Heart left ventricle (tissue), 16 donors: ENCODE measurements at regions not wholly inside any gene's neighbourhood (a gene's known extent, or its start where the extent isn't known, plus 50 kb on each side); places are given as distances from the start of the nearest gene placed in this dataset.

Source experiments
- ATAC-seq, 4 donors: fragments of 200-7000 bp; cut with Tn5 transposase; one replicate each; pipeline ENCODE4 v1.9.1; 2020 to 2022; ENCODE audit warnings: moderate library complexity in 4 of 4, mild to moderate bottlenecking in 3 of 4, moderate number of reproducible peaks in 1 of 4
- DNase-seq, 5 donors: peaks; one replicate each; pipeline ENCODE4 v3.0.0-alpha.2; 2020
- H3K27ac ChIP-seq, 12 donors: fragments of 200-600 bp; sonication (generic) in 4 of 12; one replicate each; pipeline versions ENCODE4 v1.5.0 to v1.8.0; 2016 to 2022; ENCODE audit warnings: mild to moderate bottlenecking in 2 of 12
- H3K27me3 ChIP-seq, 9 donors: fragments of 200-600 bp; sonication (generic) in 2 of 9; one replicate each; pipeline versions ENCODE4 v1.5.1 to v1.8.0; 2016 to 2022; ENCODE audit warnings: mild to moderate bottlenecking in 3 of 9
- H3K36me3 ChIP-seq, 9 donors: fragments of 200-600 bp; sonication (generic) in 2 of 9; one replicate each; pipeline versions ENCODE4 v1.5.0 to v1.8.0; 2018 to 2022; ENCODE audit warnings: mild to moderate bottlenecking in 2 of 9
- H3K4me1 ChIP-seq, 12 donors: fragments of 200-600 bp; sonication (generic) in 4 of 12; one replicate each; pipeline versions ENCODE4 v1.5.0 to v1.8.0; 2016 to 2022; ENCODE audit warnings: mild to moderate bottlenecking in 3 of 12
- H3K4me3 ChIP-seq, 12 donors: fragments of 200-600 bp; sonication (generic) in 4 of 12; one replicate each; pipeline versions ENCODE4 v1.5.0 to v1.8.0; 2017 to 2022; ENCODE audit warnings: mild to moderate bottlenecking in 9 of 12, moderate library complexity in 4 of 12
- H3K9me3 ChIP-seq, 12 donors: fragments of 200-600 bp; sonication (generic) in 4 of 12; one replicate each; pipeline versions ENCODE4 v1.5.0 to v1.8.0; 2016 to 2022; ENCODE audit warnings: mild to moderate bottlenecking in 1 of 12
- POLR2A ChIP-seq, 2 donors: fragments of 450-650 bp; IDR thresholded peaks; one replicate each; pipeline ENCODE4 v1.6.1; 2017; ENCODE audit warnings: antibody characterized with exemption in 2 of 2, mild to moderate bottlenecking in 2 of 2, moderate library complexity in 2 of 2
- WGBS, 4 donors: extraction: QIAGEN DNeasy Blood & Tissue Kit in 2 of 4; methylation state at CpG; one replicate each; pipeline versions ENCODE4 v1.1.5 to v1.1.7; 2013 to 2018; 5-methylcytosine and 5-hydroxymethylcytosine counted together
- intact Hi-C, 10 donors: fragments of 100-400 bp; cut with DNase I; formaldehyde crosslinking; loops; one replicate each; pipeline versions ENCODE4 v1.11.1 to v1.14.2; 2022
- TF ChIP-seq, protein P1 (sequence below), 12 donors: fragments of 200-600 bp; sonication (generic) in 4 of 12; IDR thresholded peaks; one replicate each; pipeline versions ENCODE4 v1.5.0 to v1.8.0; 2018 to 2022; ENCODE audit warnings: antibody characterized with exemption in 12 of 12, mild to moderate bottlenecking in 5 of 12
- donor health status: ischemic (EF 13 %, LVEDD 7.1; RV severe dilation, severe dysfunction).
- donor health status: healthy with polysubstance abuse.
- donor health status: DM: no; HTN: yes; CAD: no.
- donor health status: DM: no; HTN: no; CAD: no.
- donor health status: ischemic (EF 25% LVEDD 6.9; RV normal size, moderate dysfunction).
- donor health status: ischemic (EF 25% LVEDD 5.7; RV mildly dilated, moderate dysfunction).
- donor health status: healthy.
- donor health status: DM: yes; HTN: yes; CAD: no.
- donor health status: ischemic (EF 35%, LVEDD 5.7; RV mildly dilated, moderate dysfunction).
- donor health status: nonischemic (EF 11% LVEDD 7.7; RV severe dilation, severe dysfunction).
- donor health status: DM: yes; HTN: yes; CAD: no.
- donor health status: PGD.
- donor health status: ischemic (EF 29% LVEDD 5.4; RV normal size, mild dysfunction).
- donor health status: nonischemic (EF 23%, LVEDD 6.1; RV moderate dilation, normal function).

DNA sequence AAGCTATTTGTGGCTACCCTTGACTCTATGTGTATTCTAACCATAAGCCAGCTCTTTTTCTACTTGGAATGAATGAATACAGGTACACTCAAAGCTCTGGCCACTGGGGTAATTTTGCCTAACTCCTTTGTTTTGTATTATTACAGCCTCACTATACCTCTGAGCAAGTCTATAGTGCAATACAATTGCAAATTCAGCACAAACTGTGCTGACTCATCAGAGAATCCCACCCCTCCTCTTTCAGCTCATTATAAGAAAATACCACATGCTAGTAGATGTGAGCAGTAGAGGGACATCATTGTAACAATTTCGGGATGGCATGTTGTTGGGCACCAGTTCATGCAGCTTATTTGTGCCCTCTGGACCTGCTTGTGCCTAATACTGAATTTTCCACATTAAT, 1382.2 kb downstream of the SLITRK5 start:
- intact Hi-C loops = no loop called here
- 69 to 80% (median 73%) methylated on average over 1 of the region's 1 CpG for WGBS, 4 donors
- H3K4me3 ChIP-seq = no peak overlapping the region
- H3K36me3 ChIP-seq = no peaks in the 10 kb centered on the region
- H3K27me3 ChIP-seq = no peaks in the 10 kb centered on the region
- ATAC-seq = no peak
- H3K27ac ChIP-seq = no peak overlapping the region
- TF ChIP-seq, protein P1, sequence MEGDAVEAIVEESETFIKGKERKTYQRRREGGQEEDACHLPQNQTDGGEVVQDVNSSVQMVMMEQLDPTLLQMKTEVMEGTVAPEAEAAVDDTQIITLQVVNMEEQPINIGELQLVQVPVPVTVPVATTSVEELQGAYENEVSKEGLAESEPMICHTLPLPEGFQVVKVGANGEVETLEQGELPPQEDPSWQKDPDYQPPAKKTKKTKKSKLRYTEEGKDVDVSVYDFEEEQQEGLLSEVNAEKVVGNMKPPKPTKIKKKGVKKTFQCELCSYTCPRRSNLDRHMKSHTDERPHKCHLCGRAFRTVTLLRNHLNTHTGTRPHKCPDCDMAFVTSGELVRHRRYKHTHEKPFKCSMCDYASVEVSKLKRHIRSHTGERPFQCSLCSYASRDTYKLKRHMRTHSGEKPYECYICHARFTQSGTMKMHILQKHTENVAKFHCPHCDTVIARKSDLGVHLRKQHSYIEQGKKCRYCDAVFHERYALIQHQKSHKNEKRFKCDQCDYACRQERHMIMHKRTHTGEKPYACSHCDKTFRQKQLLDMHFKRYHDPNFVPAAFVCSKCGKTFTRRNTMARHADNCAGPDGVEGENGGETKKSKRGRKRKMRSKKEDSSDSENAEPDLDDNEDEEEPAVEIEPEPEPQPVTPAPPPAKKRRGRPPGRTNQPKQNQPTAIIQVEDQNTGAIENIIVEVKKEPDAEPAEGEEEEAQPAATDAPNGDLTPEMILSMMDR (IDR thresholded peaks at IDR 0.05) = no peak
- no peak for TF ChIP-seq POLR2A (IDR thresholded peaks at IDR 0.05)
- H3K4me1 ChIP-seq = no peaks in the 10 kb centered on the region
- H3K9me3 ChIP-seq = peaks cover 0 to 6% (median 0%) of the 10 kb centered on the region in 12 donors
- DNase-seq = no peak

DNA sequence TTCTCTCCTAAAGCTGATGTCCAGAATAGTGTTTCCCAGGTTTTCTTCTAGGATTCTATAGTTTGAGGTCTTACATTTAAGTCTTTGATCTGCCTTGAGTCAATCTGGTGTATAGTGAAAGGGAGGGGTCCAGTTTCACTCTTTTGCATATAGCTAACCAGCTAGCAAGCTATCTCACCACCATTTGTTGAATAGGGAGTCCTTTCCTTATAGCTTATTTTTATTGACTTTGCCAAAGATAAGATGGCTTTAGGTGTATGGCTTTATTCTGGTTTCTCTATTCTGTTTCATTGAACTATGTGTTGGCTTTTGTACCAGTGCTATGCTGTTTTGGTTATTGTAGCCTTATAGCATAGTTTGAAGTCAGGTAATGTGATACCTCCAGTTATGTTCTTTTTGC, 1386.1 kb downstream of the SLITRK5 start:
- DNase-seq (no peak), ATAC-seq (no peak)
- no peak for TF ChIP-seq POLR2A (IDR thresholded peaks at IDR 0.05)
- TF ChIP-seq, protein P1 (IDR thresholded peaks at IDR 0.05) = no peak
- Histone ChIP-seq H3K36me3 (no peaks in the 10 kb centered on the region), H3K9me3 (peaks cover 0 to 6% (median 0%) of the 10 kb centered on the region in 12 donors), H3K4me1 (no peaks in the 10 kb centered on the region), H3K27me3 (no peaks in the 10 kb centered on the region), H3K27ac (no peak overlapping the region), H3K4me3 (no peak overlapping the region)
- intact Hi-C loops = no loop called here

DNA sequence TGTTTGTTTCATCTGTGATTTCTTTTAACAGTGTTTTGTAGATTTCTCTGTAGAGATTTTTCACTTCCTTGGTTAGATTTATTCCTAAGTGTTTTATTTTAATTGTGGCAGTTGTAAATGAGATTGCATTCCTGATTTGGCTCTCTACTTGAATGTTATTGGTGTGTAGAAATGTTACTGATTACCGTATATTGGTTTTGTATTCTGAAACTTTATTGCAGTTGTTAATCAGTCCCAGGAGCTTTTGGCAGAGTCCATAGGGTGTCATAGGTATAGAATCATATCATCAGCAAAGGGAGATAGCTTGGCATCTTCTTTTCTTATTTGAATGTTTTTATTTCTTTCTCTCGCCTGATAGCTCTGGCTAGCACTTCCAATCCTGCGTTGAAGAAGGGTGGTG, 1386.7 kb downstream of the SLITRK5 start:
- WGBS, 4 donors = 91 to 97% (median 95%) methylated on average over 3 of the region's 3 CpGs
- Histone ChIP-seq H3K4me1 (no peaks in the 10 kb centered on the region), H3K9me3 (peaks cover 0 to 6% (median 0%) of the 10 kb centered on the region in 12 donors), H3K36me3 (no peaks in the 10 kb centered on the region), H3K4me3 (no peak overlapping the region), H3K27me3 (no peaks in the 10 kb centered on the region), H3K27ac (no peak overlapping the region)
- ATAC-seq (no peak), DNase-seq (no peak)
- TF ChIP-seq POLR2A (IDR thresholded peaks at IDR 0.05) = no peak
- TF ChIP-seq, protein P1 (IDR thresholded peaks at IDR 0.05) = no peak
- intact Hi-C loops = no loop called here

DNA sequence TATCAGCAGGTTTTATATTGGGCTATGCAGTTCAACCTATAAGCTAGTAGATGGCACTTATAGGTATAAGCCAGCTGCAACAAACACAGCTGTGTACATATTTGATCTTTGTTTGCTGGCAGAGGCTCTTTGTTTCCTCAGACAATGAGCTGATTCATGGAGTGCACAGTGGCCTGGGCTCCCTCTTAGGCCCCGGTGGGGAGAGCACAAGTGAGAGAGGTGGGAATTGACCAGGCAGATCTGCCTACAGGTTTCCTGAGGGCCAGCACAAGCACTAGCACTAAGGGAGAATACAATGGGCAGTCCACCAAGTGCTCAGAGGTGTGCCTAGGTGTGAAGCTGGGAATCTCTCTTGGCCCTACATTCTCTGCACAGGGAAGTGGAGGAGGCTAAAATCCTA, 1390.7 kb downstream of the SLITRK5 start:
- H3K27me3 ChIP-seq = no peaks in the 10 kb centered on the region
- no peak for ATAC-seq
- 79 to 88% (median 87%) methylated on average over 1 of the region's 1 CpG; no CpG with 5 or more reads in 1 of the 4 donors for WGBS, 4 donors
- DNase-seq = no peak
- H3K27ac ChIP-seq = no peak overlapping the region
- H3K4me1 ChIP-seq = no peaks in the 10 kb centered on the region
- no peak for TF ChIP-seq POLR2A (IDR thresholded peaks at IDR 0.05)
- H3K4me3 ChIP-seq = no peak overlapping the region
- intact Hi-C loops = no loop called here
- peaks cover 0 to 6% (median 0%) of the 10 kb centered on the region in 12 donors for H3K9me3 ChIP-seq
- no peaks in the 10 kb centered on the region for H3K36me3 ChIP-seq

DNA sequence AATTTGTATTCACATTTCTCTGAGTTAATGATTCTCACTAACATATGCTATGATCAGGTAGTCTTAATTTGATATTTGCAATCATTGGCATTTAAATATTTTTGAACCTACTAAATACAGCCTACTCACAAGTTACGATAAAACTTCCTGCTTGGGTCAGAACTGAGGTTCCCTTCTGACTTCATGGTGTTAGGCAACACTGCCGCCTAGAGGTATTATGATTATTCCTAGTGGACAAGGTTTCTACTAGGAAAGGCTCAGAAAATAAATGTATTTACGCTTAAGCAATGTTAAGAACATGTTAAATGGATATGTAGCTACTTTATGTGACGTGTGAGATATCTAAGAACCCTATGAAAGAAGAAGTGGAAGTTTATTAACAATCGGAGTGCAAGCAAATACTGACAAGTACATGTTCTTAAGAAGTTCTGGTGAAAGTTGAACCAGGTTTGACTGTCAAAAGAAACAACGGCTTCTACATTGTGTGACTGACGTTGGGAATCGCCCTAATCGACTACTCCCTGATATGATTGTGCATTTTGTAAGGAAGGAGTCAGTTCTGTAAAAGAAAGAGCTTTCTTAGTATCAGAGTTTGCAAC, 1395.8 kb downstream of the SLITRK5 start:
- no peak overlapping the region for H3K4me3 ChIP-seq
- ATAC-seq (peak in 1 of 4 donors; percentile 41), DNase-seq (no peak)
- H3K4me1 ChIP-seq = no peaks in the 10 kb centered on the region
- H3K36me3 ChIP-seq = no peaks in the 10 kb centered on the region
- no peak overlapping the region for H3K27ac ChIP-seq
- TF ChIP-seq POLR2A (IDR thresholded peaks at IDR 0.05) = no peak
- TF ChIP-seq, protein P1 (IDR thresholded peaks at IDR 0.05) = peak in 11 of 12 donors; percentile 16 to 69 (median 53)
- no peaks in the 10 kb centered on the region for H3K9me3 ChIP-seq
- intact Hi-C loops = no loop called here
- WGBS, 4 donors = 28 to 38% (median 31%) methylated on average over 9 of the region's 9 CpGs
- no peaks in the 10 kb centered on the region for H3K27me3 ChIP-seq
